Ecto neural progenitor cell (in vitro differentiated cells): ENCODE measurements at regions not wholly inside any gene's neighbourhood (a gene's known extent, or its start where the extent isn't known, plus 50 kb on each side); places are given as distances from the start of the nearest gene placed in this dataset.
"Not testable (repeated sequence)": the region's sequence is repeated elsewhere in the genome, so short reads cannot be mapped to it uniquely, and the experiment has no call there.

Experiments
- DNase-seq: peaks from one replicate; pipeline ENCODE4 v3.0.0-alpha.2; 2018; ENCODE audit warnings: low spot score

DNA sequence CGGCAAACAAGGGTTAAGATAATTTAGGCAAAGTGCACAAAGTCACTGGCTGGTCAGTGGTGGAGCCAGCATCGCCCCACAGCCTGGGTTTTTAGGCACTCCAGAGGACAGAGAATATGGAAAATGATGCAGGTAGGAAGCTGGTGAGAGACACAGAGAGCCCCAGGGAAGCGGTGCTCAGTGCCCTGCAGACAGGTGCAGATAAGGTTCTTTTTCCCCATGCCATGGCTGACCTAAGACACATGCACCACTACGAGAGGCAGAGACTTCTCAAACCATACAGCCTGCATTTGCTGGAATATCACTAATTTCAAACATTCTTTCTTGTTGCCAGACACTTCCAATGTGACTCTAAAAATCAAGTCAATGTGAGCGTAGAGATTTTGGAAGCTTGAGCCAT lies 205.7 kb upstream of the APCDD1 start:
- DNase-seq: no peak

DNA sequence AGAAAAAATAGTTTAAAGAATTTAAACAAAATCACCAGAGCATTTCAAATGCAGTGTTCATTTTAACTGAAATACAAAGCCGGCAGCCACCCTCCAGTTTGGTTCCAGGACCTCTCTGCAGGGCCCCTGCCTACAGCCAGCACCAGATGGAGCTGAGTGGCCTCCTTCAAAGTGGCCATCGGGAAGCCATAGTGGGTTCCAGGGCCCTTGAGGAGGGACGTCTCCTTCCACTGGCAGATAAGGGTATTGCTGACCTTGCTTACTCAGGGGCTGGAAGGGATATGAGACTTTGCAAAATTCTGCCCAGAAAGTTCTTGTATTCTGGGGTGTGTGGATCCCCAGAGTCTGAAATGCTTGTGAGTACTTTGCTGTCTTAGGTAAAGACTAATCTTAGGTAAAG lies 205.2 kb upstream of the APCDD1 start:
- DNase-seq: no peak

DNA sequence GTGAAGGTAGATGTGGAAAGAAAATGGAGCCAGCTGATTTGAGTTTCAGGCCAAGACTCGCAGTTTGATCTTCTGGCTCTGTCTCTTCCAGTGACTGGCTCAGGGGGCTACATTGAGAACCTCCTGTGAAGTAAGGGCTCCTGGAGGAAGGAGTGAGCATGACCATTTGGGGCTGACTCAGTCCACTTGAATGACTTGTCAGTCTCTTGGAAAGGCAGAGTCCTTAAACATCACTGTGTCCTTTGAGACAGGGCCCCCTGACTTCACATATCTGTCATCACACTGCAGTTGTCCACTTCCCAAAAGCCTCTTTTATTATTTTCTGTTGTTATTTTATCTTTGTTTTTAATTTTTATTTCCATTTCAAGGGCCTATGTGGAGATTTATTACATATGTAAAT lies 204.6 kb upstream of the APCDD1 start:
- DNase-seq: no peak

DNA sequence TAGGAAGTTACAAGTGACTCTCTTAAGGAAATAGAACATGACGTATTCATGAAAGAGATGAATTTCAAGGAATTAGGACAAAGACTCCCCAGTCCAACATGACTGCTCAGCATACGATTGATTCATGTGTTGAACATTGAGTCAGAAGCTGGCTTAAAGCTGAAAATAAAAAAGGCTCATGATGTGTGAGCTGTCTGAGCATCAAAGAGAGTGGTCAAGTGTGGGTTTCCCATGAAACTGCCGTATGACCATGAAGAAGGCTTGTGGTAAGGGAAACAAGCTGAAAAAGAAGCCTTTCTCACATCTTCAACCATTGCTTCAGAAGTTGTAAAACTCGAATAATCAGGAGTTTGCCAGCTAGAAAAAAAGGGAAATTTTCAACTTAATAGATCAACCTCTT lies 201.9 kb upstream of the APCDD1 start:
- DNase-seq: no peak

DNA sequence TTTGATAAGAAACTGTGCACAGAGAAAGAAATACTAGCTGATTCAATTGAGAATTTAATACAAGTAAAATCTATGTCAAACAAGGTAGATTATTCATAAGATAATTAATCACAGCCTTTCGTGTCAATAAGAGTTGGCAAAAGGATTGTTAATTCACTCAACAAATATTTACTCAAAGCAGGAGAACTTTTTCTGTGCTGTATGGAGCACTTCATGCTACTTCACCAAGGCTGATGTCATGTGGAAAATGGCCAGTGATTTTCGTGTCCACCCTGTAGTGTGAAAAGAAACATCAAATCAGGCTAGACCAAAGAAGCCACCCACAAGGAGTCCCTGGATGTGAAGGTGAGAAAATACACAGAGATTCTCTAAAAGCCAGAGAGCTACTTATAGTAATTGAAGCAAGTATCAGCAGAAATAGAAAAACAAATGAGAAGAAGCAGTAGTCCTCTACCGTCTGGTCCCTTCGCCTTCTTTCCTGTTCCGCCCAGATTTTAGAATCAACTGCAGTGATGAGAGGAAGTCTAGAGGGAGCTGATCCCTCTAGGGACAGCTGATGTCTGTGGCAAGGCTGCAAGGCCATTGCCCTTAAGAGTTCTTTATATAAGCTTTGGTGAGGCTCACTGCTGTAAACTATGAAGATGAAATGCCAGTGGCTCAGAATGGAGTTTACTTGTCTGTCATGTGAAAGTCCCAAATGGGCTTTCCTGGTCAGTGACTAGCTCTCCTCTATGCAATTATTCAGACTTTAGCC lies 201.3 kb upstream of the APCDD1 start:
- no peak for DNase-seq

DNA sequence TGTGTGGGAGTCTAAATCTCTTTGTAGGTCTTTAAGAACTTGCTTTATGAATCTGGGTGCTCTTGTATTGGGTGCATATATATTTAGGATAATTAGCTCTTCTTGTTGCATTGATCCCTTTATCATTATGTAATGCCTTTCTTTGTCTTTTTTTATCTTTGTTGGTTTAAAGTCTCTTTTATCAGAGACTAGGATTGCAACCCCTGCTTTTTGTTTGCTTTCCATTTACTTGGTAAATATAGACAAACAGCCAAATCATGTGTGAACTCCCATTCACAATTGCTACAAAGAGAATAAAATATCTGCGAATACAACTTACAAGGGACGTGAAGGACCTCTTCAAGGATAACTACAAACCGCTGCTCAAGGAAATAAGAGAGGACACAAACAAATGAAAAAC lies 198.2 kb upstream of the APCDD1 start:
- DNase-seq: not testable (repeated sequence)

DNA sequence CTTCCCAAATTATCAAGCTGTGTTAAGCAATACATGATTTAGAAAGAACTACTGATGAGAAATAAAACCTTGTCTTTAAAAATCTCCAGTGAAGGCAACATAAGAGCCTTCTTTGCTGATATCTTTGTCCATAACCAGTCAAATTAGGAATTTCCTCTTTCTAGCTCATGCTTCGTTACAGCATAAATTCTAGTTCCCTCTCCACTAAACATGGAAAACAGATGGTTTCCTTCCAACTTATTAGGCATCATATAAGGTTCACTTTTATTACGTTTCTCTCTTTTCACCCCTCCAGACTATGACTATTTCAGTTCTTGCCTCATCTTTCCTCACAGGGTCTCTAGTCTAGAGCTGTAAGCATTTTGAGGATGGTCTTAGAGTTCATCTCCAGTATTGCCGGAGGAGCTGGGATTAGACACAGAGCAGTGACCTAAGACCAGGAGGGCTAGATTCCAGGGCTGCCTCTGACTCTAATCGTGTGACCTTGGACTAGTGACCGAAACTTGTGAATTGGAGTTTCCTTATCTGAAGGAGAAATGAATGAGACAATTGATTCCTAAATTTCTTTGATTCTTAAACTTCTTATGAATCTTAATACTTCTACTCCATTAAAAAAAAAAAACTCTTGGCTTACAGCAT lies 195.5 kb upstream of the APCDD1 start:
- DNase-seq: no peak

DNA sequence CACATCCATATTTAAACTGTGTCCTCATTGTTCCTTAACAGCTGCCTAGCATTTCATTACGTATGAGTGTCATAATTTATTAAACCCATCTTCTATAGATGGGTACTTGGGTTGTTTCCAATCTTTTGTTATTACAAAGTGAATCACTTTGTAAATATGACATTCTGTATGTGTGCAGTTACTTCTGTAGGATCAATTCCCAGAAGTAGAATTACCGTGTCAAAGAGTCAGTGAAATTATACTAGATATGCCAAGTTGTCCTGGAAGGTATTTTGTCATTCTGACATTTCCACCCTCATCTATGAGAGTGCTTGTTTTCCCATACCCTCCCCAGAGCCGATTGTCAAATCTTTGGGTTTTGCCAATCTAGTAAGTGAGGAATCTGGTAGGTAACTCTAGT lies 194.5 kb upstream of the APCDD1 start:
- DNase-seq: no peak

DNA sequence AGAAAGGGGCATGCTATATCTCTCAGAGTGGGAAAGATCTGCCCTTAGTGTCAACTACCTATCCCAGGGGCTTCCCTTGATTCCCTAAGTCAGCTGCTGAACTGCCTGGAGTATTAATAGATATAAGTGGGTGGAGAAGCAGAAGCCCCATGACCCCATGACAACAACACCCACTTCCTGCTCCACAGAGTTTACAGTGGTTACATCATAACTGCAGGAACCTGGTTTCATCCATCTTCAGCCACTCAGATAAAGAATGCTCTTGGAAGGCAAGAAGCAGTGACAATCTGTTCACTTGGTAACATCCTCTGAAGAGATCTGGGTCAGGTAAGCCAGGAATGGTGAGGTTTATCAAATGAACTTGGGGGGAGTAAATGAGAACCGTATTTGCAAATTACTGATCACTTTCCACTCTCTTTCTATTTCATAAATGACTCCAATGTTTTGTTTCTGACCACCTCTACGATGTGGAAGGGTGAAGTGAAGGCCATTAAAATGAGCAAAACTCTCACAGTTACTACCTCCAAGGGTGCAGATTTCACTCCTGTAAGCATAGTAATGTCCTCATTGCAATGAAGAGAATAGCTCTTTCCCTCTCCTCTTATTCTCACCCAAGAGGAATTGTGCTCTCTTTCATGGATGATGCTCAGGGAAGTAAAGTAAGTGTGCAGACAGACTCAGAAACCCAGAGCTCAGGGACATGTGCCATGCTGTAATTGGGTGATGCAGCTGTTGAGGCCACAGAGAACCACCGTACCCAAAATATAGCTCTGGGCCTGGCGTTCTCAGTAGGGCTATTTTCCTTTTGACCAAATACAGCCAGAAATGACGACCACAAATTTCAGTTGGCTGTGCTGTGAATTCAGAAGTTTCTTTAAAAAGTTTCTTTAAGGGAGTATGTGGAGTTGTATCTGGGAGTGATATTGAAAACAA lies 192.8 kb upstream of the APCDD1 start:
- DNase-seq: no peak

DNA sequence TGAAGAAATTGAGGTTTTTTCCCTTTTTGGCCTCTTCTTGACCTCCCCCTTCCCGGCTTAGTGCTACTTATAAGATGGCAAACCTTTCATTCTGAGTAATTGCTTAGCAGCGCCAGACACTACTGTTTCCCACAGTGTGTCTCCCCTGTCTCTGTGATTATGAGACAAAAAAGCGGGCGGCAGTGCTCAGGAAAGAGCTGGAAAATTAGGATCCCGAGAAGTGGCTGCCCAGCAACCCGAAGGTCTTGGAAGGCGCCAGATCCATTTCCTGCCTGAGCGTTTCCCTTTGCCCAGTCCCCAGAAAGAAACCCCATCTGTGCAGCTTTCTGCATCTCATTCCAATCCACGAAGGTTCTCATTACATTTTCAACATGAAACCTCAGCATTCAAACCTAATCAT lies 191.9 kb upstream of the APCDD1 start:
- no peak for DNase-seq

DNA sequence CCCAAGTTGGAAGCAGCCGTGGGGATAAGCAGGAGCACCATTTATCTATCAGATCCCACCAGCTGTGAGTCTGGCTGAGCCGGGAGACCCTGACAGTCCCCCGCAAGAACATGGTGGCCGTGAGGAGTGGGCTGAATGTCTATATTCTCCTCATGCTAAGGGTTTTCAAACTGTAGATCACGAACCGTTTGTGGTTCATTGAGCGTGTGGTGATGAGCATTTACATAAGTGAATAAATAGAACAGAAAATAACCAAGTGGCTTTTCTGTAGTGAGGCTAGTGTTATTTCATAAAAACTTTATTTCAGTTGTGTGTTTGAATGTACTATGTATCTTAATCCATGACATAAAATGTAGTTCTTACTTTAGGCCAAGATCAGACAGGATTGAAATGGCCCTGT lies 190.2 kb upstream of the APCDD1 start:
- DNase-seq: no peak

DNA sequence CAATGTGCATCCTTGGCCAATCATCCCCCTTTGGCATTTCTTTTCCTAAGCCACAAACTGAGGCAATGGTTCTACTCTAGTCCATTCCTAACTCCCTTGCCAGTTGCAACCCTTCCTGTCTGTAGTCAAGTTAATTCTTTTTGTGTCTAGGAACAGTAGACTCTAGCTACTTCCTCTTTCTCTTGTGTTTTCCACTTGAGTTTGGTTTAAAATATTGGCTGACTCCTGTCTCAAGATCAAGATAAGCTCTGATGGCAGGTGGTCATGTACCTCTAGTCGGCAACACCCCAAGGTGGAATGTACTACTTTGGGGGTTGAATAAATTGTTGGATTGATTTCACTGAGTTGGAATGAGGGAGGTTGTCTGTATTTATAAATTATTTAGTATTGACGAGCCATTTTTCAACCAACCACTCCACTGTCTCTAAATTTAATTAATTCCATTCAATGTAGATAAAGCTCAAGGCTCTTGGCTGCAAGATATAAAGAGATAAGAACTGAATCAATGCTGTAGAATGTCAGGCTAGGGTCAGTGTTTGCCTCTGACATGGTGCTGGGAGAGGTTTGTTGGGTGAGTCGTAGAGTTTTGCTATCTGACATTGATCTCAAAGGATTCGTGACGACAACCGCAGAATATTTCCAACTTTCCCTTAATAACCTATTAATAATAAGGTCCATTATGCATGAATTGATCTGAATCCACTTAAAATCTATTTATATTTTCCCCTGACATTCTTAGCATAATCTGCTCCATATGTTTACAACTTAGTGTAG lies 188.7 kb upstream of the APCDD1 start:
- no peak for DNase-seq

DNA sequence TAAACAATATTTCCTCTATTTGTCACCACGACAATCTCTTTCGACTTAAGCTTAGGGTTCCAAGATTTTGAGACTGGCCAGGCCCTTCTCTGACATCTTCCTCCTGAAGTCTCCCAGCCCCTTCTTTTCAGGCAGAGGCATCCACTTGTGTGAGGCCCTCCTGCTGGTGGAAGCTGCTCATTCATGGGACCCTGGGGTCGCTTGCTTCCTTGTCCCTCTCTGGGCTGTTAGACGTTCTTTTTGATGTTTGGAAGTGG lies 188.2 kb upstream of the APCDD1 start:
- DNase-seq: no peak

DNA sequence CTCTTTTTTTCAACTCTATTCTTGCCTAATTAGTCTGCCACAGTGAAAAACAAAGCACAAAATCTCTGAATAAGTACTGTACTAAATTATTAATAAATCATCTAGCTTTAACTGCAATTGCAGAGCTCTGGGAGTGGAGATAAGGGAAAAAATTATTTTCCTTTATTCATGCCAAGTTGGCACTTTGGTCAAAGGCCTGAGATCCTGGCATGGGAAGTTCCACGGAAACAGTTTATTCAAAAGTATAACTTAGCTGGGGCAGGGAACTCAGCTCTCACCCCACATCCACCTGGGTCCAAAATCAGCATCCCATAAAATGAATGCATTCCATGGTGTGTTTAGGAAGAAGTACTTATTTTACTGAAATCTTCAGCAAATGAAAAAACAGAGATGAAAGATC lies 185.2 kb upstream of the APCDD1 start:
- DNase-seq: no peak

DNA sequence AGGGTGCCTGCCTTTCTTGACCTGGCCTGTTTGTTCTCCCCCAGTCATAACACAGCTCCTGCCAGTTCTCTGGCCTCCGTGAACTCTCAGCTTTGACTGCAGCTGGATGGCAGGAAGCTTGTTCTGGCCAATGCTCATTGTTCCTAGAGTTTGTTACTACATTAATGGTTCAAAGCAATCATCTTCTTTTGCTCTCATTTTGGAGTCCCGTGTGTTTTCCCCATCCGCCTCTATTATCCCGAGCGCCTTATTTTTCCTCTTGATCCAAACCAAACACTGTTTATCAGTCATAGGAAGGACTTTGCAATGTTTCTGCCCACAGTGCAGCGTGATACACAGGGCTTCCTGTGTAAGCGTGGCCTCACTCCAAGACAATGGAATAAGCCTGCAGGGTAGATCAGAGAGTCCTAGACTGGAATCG lies 184.3 kb upstream of the APCDD1 start:
- DNase-seq: no peak

DNA sequence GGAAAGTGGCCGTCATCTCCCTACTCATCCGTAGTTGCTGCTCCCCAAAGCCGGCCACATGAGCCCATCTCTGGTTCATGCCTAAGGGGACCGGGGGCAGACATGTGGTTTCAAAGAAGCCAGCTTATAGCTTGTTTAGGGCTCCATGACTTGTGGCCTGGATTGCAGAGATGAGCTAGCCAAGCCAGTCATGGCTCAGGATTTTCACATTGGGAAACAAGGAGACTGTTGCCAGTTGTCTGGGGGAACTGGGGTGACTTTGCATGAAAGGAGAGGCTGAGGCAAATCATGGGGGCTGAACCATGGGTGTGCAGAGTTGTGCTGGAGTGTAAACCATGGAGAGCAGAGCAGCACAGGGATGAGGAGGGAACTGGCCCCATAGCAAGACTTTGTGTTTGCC lies 183.0 kb upstream of the APCDD1 start:
- no peak for DNase-seq

DNA sequence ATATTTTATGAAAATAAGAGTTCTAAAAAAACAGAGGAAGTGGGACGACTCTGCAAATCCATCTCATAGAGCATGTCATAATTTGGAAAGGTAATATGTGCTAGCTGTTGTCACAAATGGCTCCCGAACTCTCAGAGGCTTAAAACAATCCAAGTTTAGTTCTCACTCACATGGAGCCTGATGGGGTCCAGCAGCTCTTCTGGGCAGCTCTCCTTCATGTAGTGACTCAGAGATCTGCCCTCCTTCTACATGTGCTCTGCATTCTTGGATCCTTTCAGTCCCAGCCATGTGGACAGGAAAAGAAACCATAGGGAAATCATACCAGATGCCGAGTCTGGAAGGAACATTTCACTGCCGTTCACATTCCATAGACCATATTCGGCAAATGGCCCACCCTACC lies 180.1 kb upstream of the APCDD1 start:
- no peak for DNase-seq

DNA sequence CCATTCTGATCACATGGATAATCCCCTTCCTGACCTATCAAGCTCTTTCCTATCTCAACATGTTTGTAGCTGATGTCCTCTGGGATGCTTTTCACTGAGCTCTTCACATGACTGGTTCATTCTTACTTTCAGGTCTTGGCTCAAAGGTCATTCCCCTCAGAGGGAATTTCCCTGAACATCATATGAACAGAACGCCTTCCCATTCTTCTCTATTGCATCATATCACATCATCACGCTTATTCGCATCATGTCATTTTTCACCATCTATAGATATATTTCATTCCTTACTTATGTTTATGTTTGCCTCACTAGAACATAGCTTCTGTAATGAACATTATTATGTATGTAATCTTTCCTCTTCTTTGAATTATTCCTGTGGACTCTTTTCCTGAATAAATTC lies 178.9 kb upstream of the APCDD1 start:
- DNase-seq: no peak

DNA sequence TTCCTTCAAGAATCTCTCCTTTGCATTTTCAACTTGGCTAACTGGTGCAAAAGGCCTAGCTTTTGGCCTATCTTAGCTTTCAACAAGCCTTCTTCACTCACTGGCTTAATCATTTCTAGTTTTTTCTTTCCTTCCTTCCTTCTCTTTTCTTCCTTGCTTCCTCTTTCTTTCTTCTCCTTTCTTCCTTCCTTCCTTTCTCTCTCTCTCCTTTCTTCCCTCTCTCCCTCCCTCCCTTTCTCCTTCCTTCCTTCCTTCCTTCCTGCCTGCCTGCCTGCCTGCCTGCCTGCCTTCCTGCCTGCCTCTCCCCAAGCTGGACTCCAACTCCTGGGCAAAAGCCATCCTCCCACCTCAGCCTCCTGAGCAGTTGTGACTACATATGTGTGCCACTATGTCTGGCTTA lies 176.2 kb upstream of the APCDD1 start:
- no peak for DNase-seq

DNA sequence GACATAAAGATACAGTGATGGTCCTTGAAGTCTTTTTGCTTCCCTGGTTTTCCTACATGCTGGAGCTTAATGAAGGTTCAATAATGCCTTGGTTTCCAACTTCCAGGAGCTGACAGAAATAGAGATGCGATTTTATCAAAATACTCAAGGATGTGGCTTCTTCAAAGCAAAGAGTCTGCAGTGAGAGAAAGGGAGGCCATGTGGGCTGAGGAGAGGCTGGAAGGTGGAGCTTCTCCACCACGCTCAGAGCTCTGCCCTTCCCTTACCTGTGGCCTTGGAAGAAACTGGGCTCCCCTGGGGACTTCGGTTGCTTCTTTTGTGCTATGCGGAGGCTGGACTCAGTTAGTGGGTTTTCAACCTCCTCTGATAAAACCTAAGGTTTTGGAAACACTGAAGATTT lies 175.0 kb upstream of the APCDD1 start:
- no peak for DNase-seq

DNA sequence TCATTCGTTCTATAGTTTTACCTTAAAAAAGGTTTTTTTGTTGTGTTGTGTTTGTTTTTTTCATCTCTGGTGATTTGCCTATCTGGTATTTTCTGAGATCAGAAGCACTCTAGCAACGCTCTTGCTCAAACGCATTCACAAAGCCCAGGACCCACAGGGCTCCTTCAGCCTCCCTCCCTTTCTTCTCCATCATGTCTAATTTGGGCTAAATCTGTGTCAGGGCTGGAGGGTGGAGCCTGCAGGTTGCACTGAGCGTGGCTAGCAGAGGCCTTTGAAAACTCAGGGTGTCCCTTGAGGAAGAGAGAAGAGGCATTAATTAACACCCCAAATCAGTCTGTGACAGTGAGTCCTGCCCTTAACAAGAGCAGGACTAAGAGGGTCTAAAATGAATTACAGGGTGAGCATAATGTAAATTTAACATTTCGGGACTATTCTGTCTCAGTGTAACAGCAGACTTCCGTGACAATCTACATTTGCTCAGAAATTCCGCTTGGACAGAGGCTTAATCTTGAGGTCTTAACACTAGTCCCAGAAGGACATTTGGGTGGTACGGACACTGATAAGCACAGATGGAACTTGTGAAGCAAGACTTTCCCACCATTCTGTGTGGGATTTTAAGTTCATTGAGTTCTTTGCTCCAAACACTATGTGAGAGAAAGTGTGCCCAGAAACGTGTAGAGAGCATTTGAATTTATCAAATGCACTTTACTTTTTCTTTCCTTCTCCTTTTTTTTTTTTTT lies 174.4 kb upstream of the APCDD1 start:
- DNase-seq: no peak
